H1 (cell line): ENCODE measurements at regions not wholly inside any gene's neighbourhood (a gene's known extent, or its start where the extent isn't known, plus 50 kb on each side); places are given as distances from the start of the nearest gene placed in this dataset.

ENCODE experiments used
- CEBPB ChIP-seq: IDR thresholded peaks from 2 replicates; pipeline ENCODE4 v1.6.1; 2012; ENCODE audit warnings: low read depth, low read length
- MAFK ChIP-seq: IDR thresholded peaks from 2 replicates; pipeline ENCODE4 v1.6.1; 2012; ENCODE audit warnings: low read depth, mild to moderate bottlenecking, improper control_type of control experiment, low read length
- RAD21 ChIP-seq, 2 experiments: IDR thresholded peaks in 1 of 2; conservative IDR thresholded peaks in 1 of 2; 2 replicates each; pipeline ENCODE4 v1.6.1; 2011; ENCODE audit warnings: low read depth in 2 of 2, low read length in 2 of 2, improper control_type of control experiment in 1 of 2, inconsistent platforms in 1 of 2, mild to moderate bottlenecking in 1 of 2, moderate library complexity in 1 of 2
- TEAD4 ChIP-seq: IDR thresholded peaks from 2 replicates; pipeline ENCODE4 v1.6.1; 2012; ENCODE audit warnings: low read depth, low read length, inconsistent platforms, mixed read lengths
- TF ChIP-seq, protein P1 (sequence below): IDR thresholded peaks from 2 replicates; pipeline ENCODE4 v1.6.1; 2012; ENCODE audit warnings: inconsistent platforms
- TF ChIP-seq, protein P2 (sequence below): IDR thresholded peaks from 2 replicates; pipeline ENCODE4 v1.6.1; 2012; ENCODE audit warnings: inconsistent platforms
- TF ChIP-seq, protein P3 (sequence below): IDR thresholded peaks from 2 replicates; pipeline ENCODE4 v1.6.1; 2011; ENCODE audit warnings: low read depth, mild to moderate bottlenecking, low read length; ENCODE audit not compliant: insufficient read depth

DNA sequence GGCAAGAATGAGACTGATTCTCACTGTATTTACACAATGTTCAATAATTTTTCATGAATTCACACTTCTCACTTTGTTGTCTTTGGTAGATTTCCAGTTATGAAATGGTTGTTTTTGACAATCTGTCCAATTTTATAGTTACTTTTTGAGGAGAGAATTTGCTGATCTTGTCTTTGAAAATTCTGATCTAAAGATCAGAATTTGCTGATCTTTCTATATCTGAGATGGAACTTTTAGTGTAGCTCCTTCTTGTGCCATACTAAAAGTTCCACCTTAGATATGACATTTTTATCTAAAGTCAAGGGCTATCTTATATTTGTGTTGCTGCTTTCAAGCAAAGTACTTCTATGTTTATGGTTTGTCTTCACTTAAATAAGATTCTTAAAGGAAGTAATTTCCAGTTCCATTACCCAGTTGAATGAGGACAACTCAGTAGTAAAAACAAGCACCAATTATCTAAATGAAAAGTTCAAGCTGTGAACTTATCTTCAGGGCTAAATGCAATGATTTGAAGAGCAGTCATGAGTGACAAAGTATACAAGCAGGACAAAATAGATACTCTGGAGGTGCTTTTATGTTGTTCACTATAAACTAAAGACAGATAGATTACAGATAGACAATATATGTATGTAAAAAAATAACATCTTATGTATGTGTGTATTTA is 76.4 kb upstream of the FOXG1 start (continued):
- TF ChIP-seq CEBPB, result no peak
- TF ChIP-seq, protein P1, sequence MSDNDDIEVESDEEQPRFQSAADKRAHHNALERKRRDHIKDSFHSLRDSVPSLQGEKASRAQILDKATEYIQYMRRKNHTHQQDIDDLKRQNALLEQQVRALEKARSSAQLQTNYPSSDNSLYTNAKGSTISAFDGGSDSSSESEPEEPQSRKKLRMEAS, result no peak
- TF ChIP-seq TEAD4, result no peak
- TF ChIP-seq RAD21 (IDR thresholded peaks at IDR 0.05 in 1 of 2, conservative IDR thresholded peaks at IDR 0.05 in 1 of 2; ENCODE audit: low read depth in 2 of 2, low read length in 2 of 2), result no peak
- no peak for TF ChIP-seq MAFK
- TF ChIP-seq, protein P2, sequence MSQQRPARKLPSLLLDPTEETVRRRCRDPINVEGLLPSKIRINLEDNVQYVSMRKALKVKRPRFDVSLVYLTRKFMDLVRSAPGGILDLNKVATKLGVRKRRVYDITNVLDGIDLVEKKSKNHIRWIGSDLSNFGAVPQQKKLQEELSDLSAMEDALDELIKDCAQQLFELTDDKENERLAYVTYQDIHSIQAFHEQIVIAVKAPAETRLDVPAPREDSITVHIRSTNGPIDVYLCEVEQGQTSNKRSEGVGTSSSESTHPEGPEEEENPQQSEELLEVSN, result no peak
- TF ChIP-seq, protein P3, sequence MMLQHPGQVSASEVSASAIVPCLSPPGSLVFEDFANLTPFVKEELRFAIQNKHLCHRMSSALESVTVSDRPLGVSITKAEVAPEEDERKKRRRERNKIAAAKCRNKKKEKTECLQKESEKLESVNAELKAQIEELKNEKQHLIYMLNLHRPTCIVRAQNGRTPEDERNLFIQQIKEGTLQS, result no peak
